HepG2 (cell line): ENCODE measurements at regions not wholly inside any gene's neighbourhood (a gene's known extent, or its start where the extent isn't known, plus 50 kb on each side); places are given as distances from the start of the nearest gene placed in this dataset.

ENCODE experiments used
- ATAC-seq: fragments of 200-7000 bp; cut with Tn5 transposase; 3 replicates; pipeline ENCODE4 v1.9.1; 2020; ENCODE audit warnings: mild to moderate bottlenecking, moderate library complexity
- BruUV-seq: library from RNA; stranded (reverse); fragments of 400-500 nt; replicated peaks from 2 replicates; lab custom pipeline; 2021; lab: Mats Ljungman, UMichigan
- CTCF ChIA-PET: fragments of 300-600 bp; formaldehyde crosslinking; extraction: SDS; loops from one replicate; lab custom pipeline; 2021; ENCODE audit warnings: low total read pairs, inconsistent platforms, low intra/inter-chr PET ratio; lab: Yijun Ruan, JAX
- POLR2A ChIA-PET: fragments of 350-600 bp; sonication (Branson Sonifier 250); formaldehyde crosslinking; loops from one replicate; lab custom pipeline; 2020; ENCODE audit warnings: antibody characterized with exemption, inconsistent platforms; lab: Yijun Ruan, JAX
- DNase-seq: peaks from one replicate; pipeline ENCODE4 v3.0.0-alpha.2; 2015; ENCODE audit warnings: low spot score
- FAIRE-seq: peaks from 3 replicates; lab custom pipeline; 2011; peaks lifted over from hg19 to GRCh38; lab: Jason Lieb, UNC
- H2AFZ ChIP-seq: one replicate; pipeline ENCODE4 v1.6.1; 2011; ENCODE audit warnings: low read length, inconsistent platforms
- H3K27ac ChIP-seq: fragments of 300-600 bp; 3 replicates; pipeline ENCODE4 v1.8.0; 2011; ENCODE audit warnings: mixed run types, mild to moderate bottlenecking, mixed read lengths, low read length, inconsistent platforms; ENCODE audit not compliant: insufficient read depth; ENCODE audit errors: extremely low read length
- H3K27me3 ChIP-seq, 2 experiments: fragments of 200-600 bp in 1 of 2; 2 replicates in 1 of 2; 3 replicates in 1 of 2; pipeline versions ENCODE4 v1.6.0 to v1.8.0; 2011; ENCODE audit warnings: low read length in 2 of 2, mild to moderate bottlenecking in 2 of 2, moderate library complexity in 2 of 2, inconsistent platforms in 1 of 2; ENCODE audit not compliant: insufficient read depth in 2 of 2, control insufficient read depth in 1 of 2
- H3K36me3 ChIP-seq, 2 experiments: fragments of 200-600 bp in 1 of 2; replicated peaks in 1 of 2; 2 replicates in 1 of 2; 3 replicates in 1 of 2; pipeline versions ENCODE4 v1.5.1 to v1.8.0; 2011; ENCODE audit warnings: low read length in 2 of 2, inconsistent platforms in 1 of 2; ENCODE audit not compliant: insufficient read depth in 2 of 2, control insufficient read depth in 1 of 2
- H3K4me1 ChIP-seq: 2 replicates; pipeline ENCODE4 v1.5.1; 2012; ENCODE audit warnings: low read length, inconsistent platforms; ENCODE audit not compliant: insufficient read depth
- H3K4me2 ChIP-seq: 2 replicates; pipeline ENCODE4 v1.6.0; 2011; ENCODE audit warnings: low read depth, low read length, inconsistent platforms
- H3K4me3 ChIP-seq, 3 experiments: fragments of 200-600 bp in 1 of 3; sonication (generic), shearing (Covaris generic) in 1 of 3; replicated peaks in 1 of 3; 2 replicates each; pipeline ENCODE4 v1.5.1; 2011 to 2016; ENCODE audit warnings: low read length in 3 of 3, inconsistent platforms in 2 of 3, low read depth in 2 of 3, mild to moderate bottlenecking in 2 of 3, control low read depth in 1 of 3, mixed read lengths in 1 of 3; ENCODE audit not compliant: insufficient read depth in 1 of 3
- H3K79me2 ChIP-seq: one replicate; pipeline ENCODE4 v1.6.1; 2011; ENCODE audit warnings: low read length, inconsistent platforms; ENCODE audit not compliant: insufficient read depth
- H3K9ac ChIP-seq: 2 replicates; pipeline ENCODE4 v1.6.0; 2011; ENCODE audit warnings: mild to moderate bottlenecking, low read depth, low read length, inconsistent platforms; ENCODE audit not compliant: insufficient read depth
- H3K9me3 ChIP-seq: 2 replicates; pipeline ENCODE4 v1.5.1; 2012; ENCODE audit warnings: mild to moderate bottlenecking, low read length
- H4K20me1 ChIP-seq: 2 replicates; pipeline ENCODE4 v1.6.0; 2011; ENCODE audit warnings: inconsistent platforms, mild to moderate bottlenecking, low read length, moderate library complexity; ENCODE audit not compliant: insufficient read depth
- ATF4 ChIP-seq, 2 experiments: fragments of 450-650 bp in 1 of 2; sonication (generic) in 1 of 2; formaldehyde crosslinking; IDR thresholded peaks; 2 replicates each; pipeline versions ENCODE4 v1.5.0 to v1.8.0; 2020 to 2022; ENCODE audit warnings: mild to moderate bottlenecking in 1 of 2, missing genetic modification reagents in 1 of 2
- PRDM15 ChIP-seq: sonication (generic); formaldehyde crosslinking; IDR thresholded peaks from 2 replicates; pipeline ENCODE4 v1.4.0; 2020; ENCODE audit warnings: missing genetic modification reagents
- REXO4 ChIP-seq: sonication (generic); formaldehyde crosslinking; IDR thresholded peaks from 2 replicates; pipeline ENCODE4 v1.8.0; 2022; ENCODE audit warnings: missing genetic modification reagents, mild to moderate bottlenecking, borderline replicate concordance
- UBTF ChIP-seq: sonication (generic); formaldehyde crosslinking; IDR thresholded peaks from 2 replicates; pipeline ENCODE4 v1.4.0; 2020; ENCODE audit warnings: mild to moderate bottlenecking, missing genetic modification reagents
- ZNF142 ChIP-seq: sonication (generic); formaldehyde crosslinking; IDR thresholded peaks from 2 replicates; pipeline ENCODE4 v1.4.0; 2020; ENCODE audit warnings: missing genetic modification reagents
- ZNF275 ChIP-seq: sonication (generic); formaldehyde crosslinking; IDR thresholded peaks from 2 replicates; pipeline ENCODE4 v1.8.0; 2022; ENCODE audit warnings: missing genetic modification reagents, mild to moderate bottlenecking, inconsistent platforms, borderline replicate concordance
- ZNF550 ChIP-seq: sonication (generic); formaldehyde crosslinking; IDR thresholded peaks from 2 replicates; pipeline ENCODE4 v1.4.0; 2020; ENCODE audit warnings: mild to moderate bottlenecking, missing genetic modification reagents, borderline replicate concordance
- ZNF713 ChIP-seq: sonication (generic); formaldehyde crosslinking; IDR thresholded peaks from 2 replicates; pipeline ENCODE4 v1.4.0; 2020; ENCODE audit warnings: mild to moderate bottlenecking, missing genetic modification reagents
- WGBS: methylation state at CpG from one replicate; pipeline ENCODE4 v1.1.6; 2017; ENCODE audit warnings: low lambda C conversion rate; 5-methylcytosine and 5-hydroxymethylcytosine counted together
- in situ Hi-C: cut with HindIII; loops from 2 replicates; pipeline ENCODE4 v1.10.0; 2017; ENCODE audit warnings: low pct_unique_long_range_greater_than_20kb; ENCODE audit not compliant: extremely low pct_ligation_motif_present
- intact Hi-C: fragments of 100-400 bp; cut with micrococcal nuclease; formaldehyde crosslinking; loops from one replicate; pipeline ENCODE4 v1.10.0; 2022; ENCODE audit not compliant: unreplicated experiment

GRCh38 chr10:43012578-43012977 lies 64.3 kb upstream of the RET start:
- CTCF ChIA-PET: no interaction called here
- no peak for TF ChIP-seq ATF4 (CRISPR knock-in tag; IDR thresholded peaks at IDR 0.05)
- TF ChIP-seq ZNF275 (CRISPR knock-in tag): no peak
- TF ChIP-seq ZNF550 (CRISPR knock-in tag): no peak
- TF ChIP-seq PRDM15 (CRISPR knock-in tag): no peak
- TF ChIP-seq ZNF142 (CRISPR knock-in tag): no peak
- TF ChIP-seq ZNF713 (CRISPR knock-in tag): no peak
- no peak for TF ChIP-seq UBTF (CRISPR knock-in tag)
- no peak for TF ChIP-seq REXO4 (CRISPR knock-in tag)

More at GRCh38 chr10:43012578-43012977, 64.3 kb upstream of the RET start:
- BruUV-seq: no TSS peak
- no peak for FAIRE-seq
- no peaks in the 10 kb centered on the region for H3K4me1 ChIP-seq
- no peaks in the 10 kb centered on the region for H3K36me3 ChIP-seq
- WGBS: 0% methylated on average over 2 of the region's 2 CpGs
- DNase-seq: no peak
- in situ Hi-C loops: no loop called here
- H3K4me2 ChIP-seq: no peak overlapping the region
- H2AFZ ChIP-seq: no peak overlapping the region
- no peaks in the 10 kb centered on the region for H3K79me2 ChIP-seq
- H3K4me3 ChIP-seq: no peak overlapping the region
- no peak for ATAC-seq
- no peak overlapping the region for H3K27ac ChIP-seq
- H3K9ac ChIP-seq: no peak overlapping the region
- no peaks in the 10 kb centered on the region for H3K9me3 ChIP-seq
- POLR2A ChIA-PET: no interaction called here
- H3K27me3 ChIP-seq: peaks cover 0 to 7% of the 10 kb centered on the region in 2 experiments; a peak in 3 of 5 replicates
- intact Hi-C loops: no loop called here
- H4K20me1 ChIP-seq: no peaks in the 10 kb centered on the region
